ENCODE measurements at regions not wholly inside any gene's neighbourhood (a gene's known extent, or its start where the extent isn't known, plus 50 kb on each side); places are given as distances from the start of the nearest gene placed in this dataset.
"Not testable (repeated sequence)": the region's sequence is repeated elsewhere in the genome, so short reads cannot be mapped to it uniquely, and the experiment has no call there.

DNA sequence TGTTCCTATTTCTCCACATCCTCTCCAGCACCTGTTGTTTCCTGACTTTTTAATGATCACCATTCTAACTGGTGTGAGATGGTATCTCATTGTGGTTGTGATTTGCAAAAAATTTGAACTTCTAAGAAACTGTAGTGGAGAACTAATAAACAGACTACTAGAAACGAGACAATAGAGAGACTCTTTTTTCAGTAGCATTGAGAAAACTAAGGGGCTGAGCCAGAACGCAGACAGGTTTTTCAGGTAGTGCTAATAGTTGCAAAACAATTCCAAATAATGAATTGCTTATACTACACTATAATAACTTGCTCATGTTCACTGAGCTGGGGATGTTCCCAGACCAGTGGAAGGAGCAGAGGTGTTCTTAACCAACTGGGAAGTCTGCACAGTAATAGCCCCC, 98.8 kb upstream of the DPH5 start:
- no peak overlapping the region for H3K9ac ChIP-seq (ENCODE audit: low read depth, low read length)
- no peaks in the 10 kb centered on the region for H3K9me3 ChIP-seq (ENCODE audit: control insufficient read depth, insufficient read depth, low read length)
- no peaks in the 10 kb centered on the region for H3K36me3 ChIP-seq (ENCODE audit: insufficient read depth, low read length)
- peaks cover 7% of the 10 kb centered on the region; the same call in 1 of the 2 replicates for H3K4me1 ChIP-seq (ENCODE audit: insufficient read depth, low read length)

DNA sequence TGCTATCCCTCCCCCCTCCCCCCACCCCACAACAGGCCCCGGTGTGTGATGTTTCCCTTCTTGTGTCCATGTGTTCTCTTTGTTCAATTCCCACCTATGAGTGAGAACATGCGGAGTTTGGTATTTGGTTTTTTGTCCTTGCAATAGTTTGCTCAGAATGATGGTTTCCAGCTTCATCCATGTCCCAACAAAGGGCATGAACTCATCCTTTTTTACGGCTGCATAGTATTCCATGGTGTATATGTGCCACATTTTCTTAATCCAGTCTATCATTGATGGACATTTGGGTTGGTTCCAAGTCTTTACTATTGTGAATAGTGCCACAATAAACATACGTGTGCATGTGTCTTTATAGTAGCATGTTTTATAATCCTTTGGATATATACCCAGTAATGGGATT, 98.3 kb upstream of the DPH5 start:
- H3K9me3 ChIP-seq (ENCODE audit: control insufficient read depth, insufficient read depth, low read length); H3K4me1 ChIP-seq (ENCODE audit: insufficient read depth, low read length); H3K9ac ChIP-seq (ENCODE audit: low read depth, low read length); H3K36me3 ChIP-seq (ENCODE audit: insufficient read depth, low read length): not testable (repeated sequence)

- Histone ChIP-seq H3K4me1 (ENCODE audit: insufficient read depth, low read length) (no peaks in the 10 kb centered on the region), H3K9me3 (ENCODE audit: control insufficient read depth, insufficient read depth, low read length) (no peaks in the 10 kb centered on the region), H3K36me3 (ENCODE audit: insufficient read depth, low read length) (no peaks in the 10 kb centered on the region), H3K9ac (ENCODE audit: low read depth, low read length) (no peak overlapping the region)
These were observed 97.0 kb upstream of the DPH5 start for GRCh38 chr1:101122452-101123166.

DNA sequence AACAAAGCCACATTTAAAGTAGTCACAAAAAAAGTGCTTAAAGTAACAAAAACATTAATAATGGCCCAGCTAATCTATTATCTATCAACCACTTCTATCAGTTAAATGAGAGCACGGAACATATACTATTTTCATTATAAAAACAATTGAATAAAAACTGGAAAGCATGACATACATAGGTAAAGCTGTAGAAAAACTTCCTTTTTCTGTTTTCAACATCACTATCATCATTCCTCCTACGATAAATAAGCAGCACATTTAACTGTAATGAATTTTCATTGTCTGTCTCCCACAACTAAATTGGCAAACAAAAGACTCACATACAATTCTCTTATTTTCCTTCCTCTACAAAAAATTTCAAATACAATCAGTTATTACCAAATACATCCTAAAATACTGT, 96.4 kb upstream of the DPH5 start:
- no peaks in the 10 kb centered on the region for H3K4me1 ChIP-seq (ENCODE audit: insufficient read depth, low read length)
- H3K9ac ChIP-seq (ENCODE audit: low read depth, low read length) = no peak overlapping the region
- H3K36me3 ChIP-seq (ENCODE audit: insufficient read depth, low read length) = no peaks in the 10 kb centered on the region
- no peaks in the 10 kb centered on the region for H3K9me3 ChIP-seq (ENCODE audit: control insufficient read depth, insufficient read depth, low read length)

DNA sequence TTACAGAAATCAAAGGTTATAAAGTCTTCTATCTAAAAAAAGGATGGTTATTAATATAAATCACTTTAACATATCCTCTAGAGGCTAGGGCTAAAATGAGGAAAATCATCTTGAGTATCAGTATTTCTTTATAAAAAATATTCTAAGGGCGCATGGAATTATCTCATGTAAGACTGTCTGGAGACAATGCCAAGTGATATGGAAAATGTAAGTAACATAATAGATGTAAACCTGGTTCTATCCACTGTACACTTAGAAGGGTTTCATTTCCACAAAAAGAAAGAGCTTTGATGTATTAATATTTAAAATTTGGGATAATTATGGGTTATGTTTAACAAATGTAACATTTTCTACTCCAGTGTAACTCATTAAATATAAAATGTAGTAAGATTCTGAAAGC, 95.9 kb upstream of the DPH5 start:
- H3K4me1 ChIP-seq (ENCODE audit: insufficient read depth, low read length) = no peaks in the 10 kb centered on the region

GRCh38 chr1:101120868-101121267, 95.3 kb upstream of the DPH5 start:
- no peaks in the 10 kb centered on the region for H3K9me3 ChIP-seq (ENCODE audit: control insufficient read depth, insufficient read depth, low read length)
- H3K4me1 ChIP-seq (ENCODE audit: insufficient read depth, low read length) = no peaks in the 10 kb centered on the region
- H3K36me3 ChIP-seq (ENCODE audit: insufficient read depth, low read length) = no peaks in the 10 kb centered on the region
- H3K9ac ChIP-seq (ENCODE audit: low read depth, low read length) = no peak overlapping the region

More for the DNA sequence above, 95.9 kb upstream of the DPH5 start:
- no peak overlapping the region for H3K9ac ChIP-seq (ENCODE audit: low read depth, low read length)
- H3K9me3 ChIP-seq (ENCODE audit: control insufficient read depth, insufficient read depth, low read length) = no peaks in the 10 kb centered on the region
- H3K36me3 ChIP-seq (ENCODE audit: insufficient read depth, low read length) = no peaks in the 10 kb centered on the region

DNA sequence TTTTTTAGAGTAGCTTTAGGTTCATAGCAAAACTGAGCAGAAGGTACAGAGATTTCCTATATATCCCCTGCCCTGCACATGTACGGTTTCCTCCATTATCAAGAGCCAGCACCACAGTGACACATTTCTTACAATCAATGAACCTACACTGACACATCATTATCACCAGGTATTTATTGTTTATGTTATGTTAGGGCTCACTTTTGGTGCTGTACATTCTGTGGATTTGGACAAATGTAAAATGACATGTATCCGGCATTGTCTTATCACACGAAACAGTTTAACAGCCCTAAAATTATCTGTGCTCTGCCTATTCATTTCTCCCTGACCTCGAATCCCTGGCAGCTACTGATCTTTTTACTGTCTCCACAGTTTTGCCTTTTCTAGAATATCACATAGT, 93.7 kb upstream of the DPH5 start:
- no peak overlapping the region for H3K9ac ChIP-seq (ENCODE audit: low read depth, low read length)
- H3K36me3 ChIP-seq (ENCODE audit: insufficient read depth, low read length) = no peaks in the 10 kb centered on the region
- no peaks in the 10 kb centered on the region for H3K4me1 ChIP-seq (ENCODE audit: insufficient read depth, low read length)
- no peaks in the 10 kb centered on the region for H3K9me3 ChIP-seq (ENCODE audit: control insufficient read depth, insufficient read depth, low read length)

- no peaks in the 10 kb centered on the region for H3K4me1 ChIP-seq (ENCODE audit: insufficient read depth, low read length)
- H3K9me3 ChIP-seq (ENCODE audit: control insufficient read depth, insufficient read depth, low read length) = no peaks in the 10 kb centered on the region
- no peak overlapping the region for H3K9ac ChIP-seq (ENCODE audit: low read depth, low read length)
- H3K36me3 ChIP-seq (ENCODE audit: insufficient read depth, low read length) = no peaks in the 10 kb centered on the region
These were observed 90.4 kb upstream of the DPH5 start for GRCh38 chr1:101116006-101116405.

- Histone ChIP-seq H3K9ac (ENCODE audit: low read depth, low read length) (no peak overlapping the region), H3K9me3 (ENCODE audit: control insufficient read depth, insufficient read depth, low read length) (no peaks in the 10 kb centered on the region), H3K36me3 (ENCODE audit: insufficient read depth, low read length) (no peaks in the 10 kb centered on the region), H3K4me1 (ENCODE audit: insufficient read depth, low read length) (no peaks in the 10 kb centered on the region)
These were observed 89.5 kb upstream of the DPH5 start for GRCh38 chr1:101115112-101115511.

DNA sequence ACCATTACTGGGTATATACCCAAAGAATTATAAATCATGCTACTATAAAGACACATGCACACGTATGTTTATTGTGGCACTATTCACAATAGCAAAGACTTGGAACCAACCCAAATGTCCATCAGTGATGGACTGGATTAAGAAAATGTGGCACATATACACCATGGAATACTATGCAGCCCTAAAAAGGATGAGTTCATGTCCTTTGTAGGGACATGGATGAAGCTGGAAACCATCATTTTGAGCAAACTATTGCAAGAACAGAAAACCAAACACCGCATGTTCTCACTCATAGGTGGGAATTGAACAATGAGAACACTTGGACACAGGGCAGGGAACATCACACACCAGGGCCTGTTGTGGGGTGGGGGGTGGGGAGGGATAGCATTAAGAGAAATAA, 88.5 kb upstream of the DPH5 start:
- not testable (repeated sequence) for H3K9ac ChIP-seq (ENCODE audit: low read depth, low read length); H3K9me3 ChIP-seq (ENCODE audit: control insufficient read depth, insufficient read depth, low read length); H3K36me3 ChIP-seq (ENCODE audit: insufficient read depth, low read length); H3K4me1 ChIP-seq (ENCODE audit: insufficient read depth, low read length)

- H3K9me3 ChIP-seq (ENCODE audit: control insufficient read depth, insufficient read depth, low read length) = no peaks in the 10 kb centered on the region
- H3K9ac ChIP-seq (ENCODE audit: low read depth, low read length) = no peak overlapping the region
- no peaks in the 10 kb centered on the region for H3K4me1 ChIP-seq (ENCODE audit: insufficient read depth, low read length)
- no peaks in the 10 kb centered on the region for H3K36me3 ChIP-seq (ENCODE audit: insufficient read depth, low read length)
These were observed 86.6 kb upstream of the DPH5 start for GRCh38 chr1:101112051-101112780.

DNA sequence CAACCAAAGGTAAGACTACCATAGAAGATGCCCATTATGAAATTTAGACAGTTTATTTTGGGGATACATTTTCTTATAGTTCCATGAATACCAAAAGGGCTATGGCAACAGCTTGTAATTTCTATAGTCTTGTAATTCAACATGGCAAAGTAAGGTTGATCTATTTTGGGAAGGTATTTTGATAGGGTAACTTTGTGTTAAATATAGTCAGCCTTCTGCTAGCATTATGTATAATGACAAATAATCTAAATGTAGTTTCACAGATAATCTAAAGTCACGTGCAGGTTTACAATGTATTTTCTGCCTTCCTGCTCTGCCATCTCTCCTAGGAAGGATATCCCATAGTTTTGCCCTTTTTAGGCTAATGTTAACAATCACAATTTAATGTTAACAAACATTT, 85.9 kb upstream of the DPH5 start:
- Histone ChIP-seq H3K36me3 (ENCODE audit: insufficient read depth, low read length) (no peaks in the 10 kb centered on the region), H3K4me1 (ENCODE audit: insufficient read depth, low read length) (no peaks in the 10 kb centered on the region), H3K9ac (ENCODE audit: low read depth, low read length) (no peak overlapping the region), H3K9me3 (ENCODE audit: control insufficient read depth, insufficient read depth, low read length) (no peaks in the 10 kb centered on the region)

DNA sequence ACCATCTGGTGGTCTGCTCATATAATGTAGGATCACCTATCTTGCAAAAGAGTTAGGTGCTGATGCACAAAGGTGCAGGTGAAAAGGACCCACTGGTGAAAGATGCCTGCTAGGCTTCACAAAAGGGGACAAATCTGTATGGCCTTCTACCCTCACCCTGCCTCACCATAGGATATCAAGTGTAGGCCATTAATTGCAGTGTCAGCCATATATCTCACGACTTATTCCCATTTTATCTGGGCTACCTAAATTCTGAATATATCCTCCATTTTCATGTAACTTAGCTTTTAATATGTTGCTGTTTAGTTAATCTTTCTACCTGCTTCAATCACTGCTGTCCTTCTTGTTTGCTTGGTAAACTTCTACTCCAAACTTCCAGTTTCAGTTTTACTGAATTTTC, 84.2 kb upstream of the DPH5 start:
- Histone ChIP-seq H3K9me3 (ENCODE audit: control insufficient read depth, insufficient read depth, low read length) (no peaks in the 10 kb centered on the region), H3K4me1 (ENCODE audit: insufficient read depth, low read length) (no peaks in the 10 kb centered on the region), H3K9ac (ENCODE audit: low read depth, low read length) (no peak overlapping the region), H3K36me3 (ENCODE audit: insufficient read depth, low read length) (no peaks in the 10 kb centered on the region)

DNA sequence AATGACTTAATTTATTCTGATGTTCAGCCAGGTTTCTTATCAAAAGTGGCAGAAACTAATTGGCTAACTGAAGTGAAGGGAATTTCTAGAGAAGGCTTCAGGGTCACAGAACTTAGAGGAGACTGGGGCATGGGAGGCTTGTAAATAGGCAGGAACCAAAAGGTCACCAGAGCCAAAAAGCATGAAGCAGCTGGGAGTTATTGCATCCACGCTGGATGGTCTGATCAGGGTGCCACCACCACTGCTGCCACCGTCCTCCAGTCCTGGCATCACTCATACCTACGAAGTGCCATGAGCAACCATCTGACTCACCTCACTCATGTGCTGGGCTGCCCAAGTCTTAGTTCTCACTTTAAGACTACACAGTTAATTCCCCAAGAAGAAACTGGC, 82.5 kb upstream of the DPH5 start:
- no peak overlapping the region for H3K9ac ChIP-seq (ENCODE audit: low read depth, low read length)
- no peaks in the 10 kb centered on the region for H3K36me3 ChIP-seq (ENCODE audit: insufficient read depth, low read length)
- H3K4me1 ChIP-seq (ENCODE audit: insufficient read depth, low read length) = no peaks in the 10 kb centered on the region
- H3K9me3 ChIP-seq (ENCODE audit: control insufficient read depth, insufficient read depth, low read length) = no peaks in the 10 kb centered on the region

DNA sequence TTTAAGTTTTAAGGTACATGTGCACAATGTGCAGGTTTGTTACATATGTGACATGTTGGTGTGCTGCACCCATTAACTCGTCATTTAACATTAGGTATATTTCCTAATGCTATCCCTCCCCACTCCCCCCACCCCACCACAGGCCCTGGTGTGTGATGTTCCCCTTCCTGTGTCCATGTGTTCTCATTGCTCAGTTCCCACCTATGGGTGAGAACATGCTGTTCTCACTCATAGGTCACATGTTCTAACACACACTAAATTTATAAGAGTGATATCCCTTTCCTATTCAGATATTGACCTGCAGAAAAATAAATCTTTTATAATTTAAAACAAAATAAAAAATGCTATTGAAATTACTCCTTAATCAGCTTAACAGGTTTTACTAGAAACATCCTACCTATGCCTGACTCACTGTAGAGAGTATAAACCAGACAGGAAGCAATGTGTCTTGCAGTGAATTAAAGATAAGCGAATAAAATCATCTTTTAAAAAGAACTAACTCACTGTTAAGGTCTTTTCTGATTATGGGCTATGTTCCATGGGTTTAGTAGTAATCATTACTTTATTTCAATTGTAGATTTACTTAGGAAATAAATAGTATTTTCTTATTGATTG, 82.0 kb upstream of the DPH5 start:
- H3K4me1 ChIP-seq (ENCODE audit: insufficient read depth, low read length) = no peaks in the 10 kb centered on the region
- H3K9ac ChIP-seq (ENCODE audit: low read depth, low read length) = no peak overlapping the region
- H3K9me3 ChIP-seq (ENCODE audit: control insufficient read depth, insufficient read depth, low read length) = no peaks in the 10 kb centered on the region

More for the DNA sequence above, 82.0 kb upstream of the DPH5 start:
- no peaks in the 10 kb centered on the region for H3K36me3 ChIP-seq (ENCODE audit: insufficient read depth, low read length)

Measured in ES-I3 (cell line).